NCI-H1694 treated with DMSO at 0.1 percent for 48 hours (cell line): ENCODE measurements at regions not wholly inside any gene's neighbourhood (a gene's known extent, or its start where the extent isn't known, plus 50 kb on each side); places are given as distances from the start of the nearest gene placed in this dataset.

ENCODE experiments used
- DNase-seq: peaks from one replicate; lab custom pipeline; 2025; lab: John Stamatoyannopoulos, UW

GRCh38 chr18:41459656-41460055, 495.4 kb upstream of the PIK3C3 start:
- no peak for DNase-seq

GRCh38 chr18:41458376-41458775, 496.7 kb upstream of the PIK3C3 start:
- no peak for DNase-seq

GRCh38 chr18:41457765-41458326, 497.2 kb upstream of the PIK3C3 start:
- DNase-seq, result no peak

- no peak for DNase-seq
Observed at GRCh38 chr18:41456831-41457230, 498.2 kb upstream of the PIK3C3 start.

DNA sequence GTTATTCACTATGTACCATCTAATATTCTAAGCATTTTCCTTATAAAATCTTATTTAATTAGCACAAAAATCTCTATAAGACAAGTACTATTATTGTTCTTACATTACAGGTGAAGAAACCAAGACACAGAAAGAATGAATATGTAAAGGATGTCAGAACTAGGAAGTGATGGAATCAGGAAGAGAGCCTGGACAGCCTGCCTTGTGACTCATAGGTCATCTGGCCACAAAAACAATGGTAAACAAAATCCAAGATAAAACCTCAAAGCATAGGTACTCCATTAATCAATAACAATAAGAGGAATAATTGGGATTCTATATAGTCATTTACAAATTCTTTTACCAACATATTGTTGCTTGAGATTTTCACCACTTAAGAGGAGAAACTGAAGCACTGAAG, 505.4 kb upstream of the PIK3C3 start:
- DNase-seq, result no peak

DNA sequence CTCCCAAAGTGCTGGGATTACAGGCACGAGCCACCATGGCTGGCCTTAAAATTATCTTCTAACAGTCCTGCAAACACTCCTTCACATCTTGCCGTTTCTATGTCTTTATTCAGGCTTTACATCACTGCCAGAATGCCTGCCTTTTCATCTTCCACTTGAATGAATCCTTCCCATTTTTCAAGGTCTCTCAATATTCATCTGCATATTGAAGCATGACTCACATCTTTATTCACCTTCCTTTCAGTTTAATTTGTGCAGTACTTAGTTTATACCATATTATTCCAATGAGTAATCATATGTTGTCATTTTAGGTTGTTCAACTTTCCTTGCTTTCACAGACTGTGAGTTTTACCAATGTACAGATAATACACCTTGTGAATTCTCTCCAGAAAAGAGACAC, 510.1 kb upstream of the PIK3C3 start:
- no peak for DNase-seq

DNA sequence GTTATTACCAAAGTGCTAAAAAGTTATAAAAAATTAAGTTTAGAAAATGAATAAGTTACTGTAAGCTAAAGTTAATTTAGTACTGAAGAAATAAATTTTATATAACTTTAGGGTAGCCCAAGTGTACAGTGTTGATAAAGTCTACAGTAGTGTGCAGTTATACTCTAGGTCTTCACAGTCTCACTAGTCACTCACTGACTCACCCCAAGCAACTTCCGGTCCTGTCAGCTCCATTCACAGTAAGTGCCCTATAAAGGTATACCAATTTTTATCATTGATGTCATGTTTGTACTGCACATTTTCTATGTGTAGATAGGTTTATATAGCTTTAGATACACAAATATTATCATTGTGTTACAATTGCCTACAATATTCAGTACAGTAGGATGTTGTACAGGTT, 518.3 kb upstream of the PIK3C3 start:
- no peak for DNase-seq

DNA sequence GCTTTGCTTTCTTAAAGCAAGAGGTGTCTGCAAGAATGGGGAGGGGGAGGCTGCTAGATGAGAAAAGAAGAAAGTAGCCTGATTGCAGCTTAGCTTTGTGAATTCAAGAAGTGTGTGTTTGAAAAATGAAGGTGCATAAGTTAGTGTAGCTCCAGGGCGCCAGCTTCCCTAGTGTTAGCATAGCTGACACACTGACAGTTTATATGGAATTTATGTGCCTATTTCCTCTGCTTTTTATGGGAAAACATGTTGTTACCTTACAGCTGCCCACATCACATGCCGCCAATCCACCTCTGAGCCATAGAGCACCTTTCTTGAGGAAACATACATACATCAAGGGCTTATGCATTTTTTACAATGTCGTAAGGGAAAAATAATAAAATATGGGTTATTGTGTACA, 536.4 kb upstream of the PIK3C3 start:
- no peak for DNase-seq

DNA sequence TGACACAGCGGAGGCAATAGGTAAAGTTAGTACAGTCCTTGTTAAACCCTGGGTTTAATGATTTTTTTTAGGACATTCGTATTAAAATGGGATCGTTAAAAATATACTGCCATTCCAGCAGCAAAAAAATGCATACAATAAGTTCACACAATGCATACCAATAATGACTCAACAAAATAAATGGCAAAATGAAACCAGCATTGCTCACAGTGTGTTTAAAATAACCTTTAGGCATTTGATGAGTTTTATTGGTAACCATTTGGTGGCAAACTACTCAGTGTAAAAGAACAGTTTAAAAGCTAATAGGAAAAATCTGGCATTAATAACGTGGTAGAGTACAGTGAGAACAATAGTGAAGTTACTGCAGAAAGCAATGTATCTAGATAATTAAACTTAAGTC, 539.0 kb upstream of the PIK3C3 start:
- DNase-seq, result no peak

DNA sequence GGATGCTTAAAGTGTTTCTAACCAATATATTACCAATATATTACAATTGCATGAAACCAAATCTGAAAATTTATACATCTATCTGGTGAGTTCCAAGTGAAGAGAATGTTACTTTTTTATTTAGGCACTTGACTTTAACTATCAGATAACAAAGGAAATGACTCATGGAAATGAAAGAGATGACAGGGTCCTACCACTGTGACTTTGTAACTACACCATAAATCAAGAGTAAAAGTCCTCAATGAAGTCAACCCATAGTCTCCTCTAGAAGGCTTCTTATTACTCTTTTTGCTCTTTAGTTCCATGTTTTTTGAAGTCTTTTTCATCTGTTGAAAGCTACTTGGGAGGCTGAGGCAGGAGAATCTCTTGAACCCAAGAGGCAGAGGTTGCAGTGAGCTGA, 545.0 kb upstream of the PIK3C3 start:
- DNase-seq, result no peak

DNA sequence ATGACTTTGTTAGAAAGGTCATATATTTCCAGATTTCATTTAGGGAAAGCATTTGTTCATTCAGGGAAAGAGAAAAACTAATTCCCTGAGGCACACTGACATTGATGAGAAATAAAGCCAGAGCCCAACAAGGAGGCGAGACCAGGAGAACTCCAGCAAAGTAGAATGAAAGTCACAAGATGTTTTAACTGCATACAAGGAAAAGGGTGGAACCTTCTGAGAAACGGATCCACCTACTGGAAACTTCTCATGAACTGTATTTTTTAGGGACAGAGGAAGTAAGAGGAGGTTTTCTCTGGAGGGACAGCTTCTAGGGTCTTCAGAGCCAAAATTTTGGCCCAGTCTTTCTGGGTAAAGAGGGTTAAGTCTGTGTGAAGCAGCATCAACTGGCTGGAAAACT, 548.2 kb upstream of the PIK3C3 start:
- DNase-seq, result no peak

DNA sequence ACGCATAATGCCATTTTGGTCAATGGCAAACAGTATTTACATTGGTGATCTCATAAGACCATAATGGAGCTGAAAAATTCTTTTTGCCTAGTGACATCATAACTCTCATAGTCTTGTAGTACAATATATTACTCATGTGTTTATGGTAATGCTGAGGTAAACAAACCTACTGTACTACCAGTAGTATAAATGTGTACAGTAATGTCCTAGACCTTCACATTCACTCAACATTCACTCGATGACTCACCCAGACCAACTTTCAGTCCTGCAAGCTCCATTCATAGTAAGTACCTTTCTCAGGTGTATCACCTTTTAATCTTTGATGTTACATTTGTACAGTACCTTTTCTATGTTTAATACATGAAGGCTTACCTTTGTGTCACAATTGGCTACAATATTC, 558.2 kb upstream of the PIK3C3 start:
- no peak for DNase-seq

DNA sequence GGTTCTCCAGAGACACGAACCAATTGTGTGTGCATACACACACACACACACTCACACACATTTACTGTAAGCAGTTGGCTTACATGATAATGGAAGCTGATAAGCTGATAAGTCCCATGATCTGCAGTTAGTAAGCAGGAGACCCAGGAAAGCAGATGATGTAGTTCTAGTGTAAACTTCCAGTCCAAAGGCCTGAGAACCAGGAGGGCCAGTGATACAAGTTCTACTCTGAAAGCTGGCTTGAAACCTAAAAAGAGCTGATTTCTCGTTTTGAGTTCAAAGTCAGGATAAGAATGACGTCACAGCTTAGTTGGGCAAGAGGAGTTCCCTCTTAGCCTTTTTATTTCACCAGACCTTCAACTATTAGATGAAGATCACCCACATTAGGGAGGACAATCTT, 558.8 kb upstream of the PIK3C3 start:
- no peak for DNase-seq

- no peak for DNase-seq
Observed at GRCh38 chr18:41395695-41396094, 559.3 kb upstream of the PIK3C3 start.

GRCh38 chr18:41391616-41392595, 563.1 kb upstream of the PIK3C3 start:
- DNase-seq, result peak; percentile 76

GRCh38 chr18:41390309-41390708, 564.7 kb upstream of the PIK3C3 start:
- DNase-seq, result no peak

DNA sequence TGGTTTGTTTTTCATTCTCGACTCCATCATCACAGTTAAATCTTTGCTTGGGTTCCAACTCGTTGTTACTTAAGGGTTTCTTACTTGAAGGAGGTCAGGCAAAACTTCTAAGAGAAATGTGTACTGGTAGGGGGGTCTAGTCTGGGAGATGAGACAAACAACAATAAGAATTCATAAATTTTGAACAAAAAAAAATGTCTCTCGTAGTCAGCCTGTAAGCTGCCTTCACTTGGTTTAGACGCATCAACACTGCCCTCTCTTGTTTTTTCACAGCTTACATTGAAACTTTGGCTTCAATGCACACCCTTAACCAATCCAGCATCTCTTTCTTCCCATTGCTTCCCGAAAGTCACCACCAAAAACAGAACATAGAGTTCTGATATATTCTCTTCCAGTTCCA, 576.4 kb upstream of the PIK3C3 start:
- no peak for DNase-seq

GRCh38 chr18:41373612-41374011, 581.4 kb upstream of the PIK3C3 start:
- no peak for DNase-seq

DNA sequence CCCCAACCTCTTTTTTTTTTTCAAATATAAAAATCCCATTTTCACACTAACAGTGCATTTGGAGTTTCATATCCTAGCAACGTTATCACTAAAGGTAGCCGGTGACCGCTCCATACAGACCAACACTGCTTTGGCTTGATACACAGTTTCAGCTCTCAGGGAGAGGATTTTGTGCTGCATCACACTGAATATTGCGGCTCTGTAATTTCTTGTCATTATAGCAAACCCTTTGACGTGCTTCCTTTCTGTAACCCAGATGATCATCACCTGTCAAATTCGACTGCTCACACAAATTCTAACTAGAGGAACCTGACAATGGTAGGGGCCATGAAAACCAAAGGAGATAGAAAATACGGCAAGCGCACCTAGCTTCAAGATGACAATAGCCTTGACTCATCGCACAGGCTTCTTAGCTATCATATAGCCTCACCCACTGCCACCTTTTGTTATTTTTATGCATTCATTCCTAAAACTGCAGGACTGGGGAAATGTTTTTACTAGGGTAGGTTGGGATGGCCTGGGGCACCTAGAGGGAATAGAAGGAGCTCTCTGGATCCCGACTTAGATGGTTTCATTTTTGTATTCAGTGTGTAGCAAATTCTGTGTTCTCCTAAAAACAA, 582.9 kb upstream of the PIK3C3 start:
- DNase-seq, result no peak

DNA sequence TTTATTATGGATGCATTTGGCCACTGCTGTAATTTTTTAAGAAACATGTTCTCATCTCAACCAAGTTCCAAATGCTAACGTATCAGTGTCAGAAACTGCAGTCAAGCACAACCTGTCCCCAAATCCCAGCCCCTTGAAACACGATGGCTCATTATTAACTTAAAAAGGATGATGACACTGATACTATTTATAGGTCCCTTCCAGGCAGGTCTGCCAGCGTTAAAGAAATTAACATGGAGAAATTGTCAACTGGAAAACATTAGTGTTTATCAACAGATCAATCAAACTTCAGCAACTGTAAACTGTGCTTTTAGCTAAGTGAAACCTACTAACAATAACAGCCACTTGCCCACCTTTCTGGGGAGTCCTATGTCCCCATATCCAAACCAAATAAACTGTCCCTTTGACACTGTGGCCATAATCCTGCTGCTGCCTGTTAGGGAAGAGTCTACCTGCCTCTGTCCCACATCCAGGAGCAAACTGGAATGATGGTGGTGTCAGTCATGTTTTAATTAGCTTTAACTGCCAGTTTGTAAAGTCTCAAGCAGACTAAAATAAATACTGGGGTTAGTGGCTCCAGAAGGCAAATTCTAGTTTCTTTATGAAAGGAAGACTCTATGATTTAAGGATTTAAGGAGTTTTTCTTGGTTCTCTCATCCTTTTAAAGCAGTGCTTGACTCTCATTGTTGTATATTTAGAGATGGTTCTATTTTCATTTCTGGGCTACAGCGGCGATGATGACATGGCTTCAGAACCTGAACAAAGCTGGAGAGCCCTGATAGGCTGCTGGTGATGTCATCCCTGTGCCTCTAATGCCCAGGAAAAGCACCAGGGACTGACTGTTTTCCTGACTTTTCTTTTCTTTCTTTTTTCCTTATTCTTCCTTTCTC, 583.6 kb upstream of the PIK3C3 start:
- no peak for DNase-seq

DNA sequence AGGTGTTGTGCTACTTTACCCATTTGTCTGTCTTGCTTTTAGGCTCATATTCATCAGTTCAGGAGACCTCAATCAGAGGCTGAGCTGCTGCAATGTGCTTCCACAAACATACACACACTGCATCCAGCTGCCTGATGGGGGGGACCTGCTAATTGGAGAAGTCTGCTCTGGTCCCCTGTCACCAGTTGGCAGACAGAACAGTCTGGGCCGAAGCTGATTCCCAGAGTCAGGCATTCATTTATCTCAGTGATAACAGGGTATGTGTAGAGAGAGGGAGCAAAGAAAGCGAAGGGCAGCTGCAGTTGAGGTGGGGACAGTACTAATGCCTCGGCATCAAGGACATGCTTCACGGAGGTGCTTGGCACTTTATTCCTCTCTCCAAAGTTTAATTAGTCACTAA, 584.3 kb upstream of the PIK3C3 start:
- peak; percentile 5 for DNase-seq

- DNase-seq, result no peak
Observed at GRCh38 chr18:41357708-41358107, 597.3 kb upstream of the PIK3C3 start.
